IPS DF 6.9 (cell line): ENCODE measurements at regions not wholly inside any gene's neighbourhood (a gene's known extent, or its start where the extent isn't known, plus 50 kb on each side); places are given as distances from the start of the nearest gene placed in this dataset.

Experiments used
- DNase-seq: peaks from one replicate; pipeline ENCODE4 v3.0.0-alpha.2; 2013; ENCODE audit warnings: low read depth, low spot score
- H3K27ac ChIP-seq: one replicate; pipeline ENCODE4 v1.5.1; 2013; ENCODE audit warnings: low read length, control low read depth
- H3K27me3 ChIP-seq: 2 replicates; pipeline ENCODE4 v1.6.1; 2013; ENCODE audit warnings: mild to moderate bottlenecking, low read length; ENCODE audit not compliant: control insufficient read depth, insufficient read depth
- H3K36me3 ChIP-seq: 2 replicates; pipeline ENCODE4 v1.6.1; 2013; ENCODE audit warnings: low read length; ENCODE audit not compliant: control insufficient read depth, insufficient read depth
- H3K4me1 ChIP-seq: 2 replicates; pipeline ENCODE4 v1.6.1; 2013; ENCODE audit warnings: low read length; ENCODE audit not compliant: control insufficient read depth, insufficient read depth
- H3K4me3 ChIP-seq: 2 replicates; pipeline ENCODE4 v1.5.1; 2013; ENCODE audit warnings: mild to moderate bottlenecking, low read length
- H3K9me3 ChIP-seq: 2 replicates; pipeline ENCODE4 v1.6.1; 2013; ENCODE audit warnings: low read length, inconsistent platforms; ENCODE audit not compliant: control insufficient read depth, insufficient read depth
- WGBS: extraction: QIAGEN DNeasy Blood & Tissue Kit; methylation state at CpG from one replicate; pipeline ENCODE4 v1.1.7; 2013; ENCODE audit warnings: mixed read lengths, missing lambda C conversion rate; ENCODE audit not compliant: insufficient read length, insufficient coverage; 5-methylcytosine and 5-hydroxymethylcytosine counted together

DNA sequence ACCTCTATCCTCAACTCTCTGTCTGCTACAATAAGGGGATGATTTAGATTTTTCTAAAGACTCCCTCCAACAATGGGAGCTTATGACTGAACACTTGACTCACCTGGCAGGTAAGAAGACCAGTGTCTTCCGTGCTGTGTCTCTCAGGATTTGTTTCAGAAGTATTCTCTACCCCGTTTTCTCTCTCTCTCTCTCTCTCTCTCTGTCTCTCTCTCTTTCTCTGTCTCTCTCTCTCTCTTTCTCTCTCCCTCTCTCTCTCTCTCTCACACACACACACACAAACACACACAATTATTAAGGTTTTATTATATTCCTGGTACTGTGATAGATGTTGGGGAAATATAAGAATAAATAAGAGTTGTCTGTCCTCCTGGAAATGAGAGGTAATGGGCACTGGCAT is 263.9 kb downstream of the TOX3 start:
- H3K36me3 ChIP-seq, result no peaks in the 10 kb centered on the region
- H3K4me1 ChIP-seq, result no peaks in the 10 kb centered on the region
- no peaks in the 10 kb centered on the region for H3K27me3 ChIP-seq
- H3K27ac ChIP-seq, result no peak overlapping the region
- no peaks in the 10 kb centered on the region for H3K9me3 ChIP-seq
- WGBS, result no CpG with 5 or more reads among the region's 2 CpGs
- DNase-seq, result no peak
- H3K4me3 ChIP-seq, result no peak overlapping the region

DNA sequence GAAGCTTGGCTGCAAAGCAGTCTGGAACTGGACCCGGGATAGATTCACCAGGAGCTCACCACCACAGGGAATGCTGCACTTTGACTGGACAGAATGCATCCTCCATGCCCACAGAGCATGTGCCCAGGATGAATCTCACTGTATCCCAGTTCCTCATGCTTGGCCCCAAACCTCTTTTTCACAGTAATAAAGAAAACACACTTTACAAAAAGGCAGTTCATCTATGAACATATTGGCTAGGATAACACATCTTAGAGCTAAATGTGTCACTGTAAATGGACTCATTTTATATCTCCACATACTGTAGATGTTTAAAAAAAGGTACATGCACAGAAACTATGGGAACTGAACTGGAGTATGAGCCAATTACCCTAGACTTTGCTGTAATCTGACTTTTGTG is 266.9 kb downstream of the TOX3 start:
- WGBS, result no CpG with 5 or more reads among the region's 1 CpG
- Histone ChIP-seq H3K27ac (no peak overlapping the region), H3K9me3 (no peaks in the 10 kb centered on the region), H3K27me3 (no peaks in the 10 kb centered on the region), H3K4me1 (no peaks in the 10 kb centered on the region), H3K4me3 (no peak overlapping the region), H3K36me3 (no peaks in the 10 kb centered on the region)
- no peak for DNase-seq

DNA sequence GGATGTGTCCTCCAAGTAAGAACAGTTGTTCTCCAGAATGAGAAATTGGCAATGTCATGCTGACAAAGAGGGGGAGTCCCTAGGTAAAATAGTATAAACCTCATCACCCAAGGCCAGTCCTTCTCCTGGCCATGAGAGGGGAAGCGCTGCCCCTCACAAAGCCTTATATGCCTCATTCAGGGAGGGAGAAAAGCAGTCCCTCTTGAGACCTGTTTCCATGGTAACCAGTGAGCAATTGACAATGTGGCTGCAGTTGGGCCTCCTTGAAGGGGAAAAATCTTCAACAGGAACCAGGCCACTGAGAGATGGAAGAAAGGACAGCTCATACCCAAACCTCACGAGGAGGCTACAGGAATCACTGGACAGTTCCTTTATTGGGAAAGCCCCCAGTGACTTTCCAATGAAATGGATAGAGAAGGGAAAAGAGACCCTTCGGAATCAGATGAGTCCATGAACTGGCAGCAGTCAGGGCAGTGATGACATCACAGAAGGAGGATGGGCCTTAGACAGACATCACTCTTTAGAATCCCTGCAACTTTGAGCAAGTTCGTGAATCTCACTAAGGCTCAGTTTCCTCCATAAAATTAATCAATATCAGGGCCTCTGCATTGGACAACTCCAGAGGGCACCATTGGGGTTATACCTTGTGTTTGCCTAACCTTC is 275.7 kb downstream of the TOX3 start:
- Histone ChIP-seq H3K36me3 (no peaks in the 10 kb centered on the region), H3K27ac (no peak overlapping the region), H3K27me3 (no peaks in the 10 kb centered on the region), H3K9me3 (no peaks in the 10 kb centered on the region), H3K4me1 (no peaks in the 10 kb centered on the region; the same call in 1 of the 2 replicates), H3K4me3 (no peak overlapping the region)
- no CpG with 5 or more reads among the region's 4 CpGs for WGBS
- no peak for DNase-seq

DNA sequence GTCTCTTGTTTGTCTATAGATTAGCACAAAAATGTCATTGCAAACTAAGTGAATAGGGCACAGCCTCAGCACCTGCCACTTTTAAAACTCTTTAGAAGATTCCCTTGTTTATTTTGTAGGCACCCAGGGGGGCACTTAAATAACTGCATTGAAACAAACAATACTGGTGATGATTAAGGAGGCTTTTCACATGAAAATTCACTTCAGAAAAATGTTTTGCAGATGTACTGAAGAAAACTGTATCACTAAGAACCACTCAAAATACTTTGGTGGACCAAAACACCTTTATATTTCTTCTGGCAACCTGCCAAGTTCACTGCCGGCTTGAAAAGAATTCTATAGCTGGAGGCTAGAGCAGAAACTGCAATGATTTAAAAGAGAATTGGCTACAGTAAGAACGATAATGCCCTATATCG is 281.5 kb downstream of the TOX3 start:
- H3K27ac ChIP-seq, result no peak overlapping the region

DNA sequence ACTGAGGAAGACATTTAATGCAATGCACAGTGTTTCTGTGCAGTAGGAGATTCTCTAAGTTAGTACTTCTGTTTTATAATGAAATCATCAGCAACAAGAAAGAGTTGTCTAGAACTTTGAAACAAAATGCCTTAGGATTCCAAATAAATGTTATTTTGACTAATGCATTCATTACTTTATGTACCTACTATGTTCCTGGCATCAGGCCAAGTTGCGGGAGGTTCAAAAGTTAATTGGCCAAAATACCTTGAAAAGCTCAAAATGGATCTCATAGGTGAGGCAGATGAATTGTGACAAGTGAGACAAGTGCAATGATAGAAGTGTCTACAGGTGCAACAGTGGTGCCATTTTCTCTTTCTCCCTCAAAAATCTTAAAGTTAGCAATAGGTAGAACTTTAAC is 289.4 kb downstream of the TOX3 start:
- Histone ChIP-seq H3K36me3 (no peaks in the 10 kb centered on the region), H3K27me3 (no peaks in the 10 kb centered on the region), H3K4me3 (no peak overlapping the region), H3K4me1 (no peaks in the 10 kb centered on the region; the same call in 1 of the 2 replicates), H3K27ac (no peak overlapping the region), H3K9me3 (no peaks in the 10 kb centered on the region)
- no CpG with 5 or more reads among the region's 1 CpG for WGBS
- DNase-seq, result no peak

More for the DNA sequence above, 281.5 kb downstream of the TOX3 start:
- no peaks in the 10 kb centered on the region for H3K36me3 ChIP-seq
- no peaks in the 10 kb centered on the region for H3K9me3 ChIP-seq
- H3K27me3 ChIP-seq, result no peaks in the 10 kb centered on the region
- DNase-seq, result peak; percentile 55
- H3K4me3 ChIP-seq, result no peak overlapping the region
- peaks cover 2% of the 10 kb centered on the region; the same call in 1 of the 2 replicates for H3K4me1 ChIP-seq
- no CpG with 5 or more reads among the region's 3 CpGs for WGBS

DNA sequence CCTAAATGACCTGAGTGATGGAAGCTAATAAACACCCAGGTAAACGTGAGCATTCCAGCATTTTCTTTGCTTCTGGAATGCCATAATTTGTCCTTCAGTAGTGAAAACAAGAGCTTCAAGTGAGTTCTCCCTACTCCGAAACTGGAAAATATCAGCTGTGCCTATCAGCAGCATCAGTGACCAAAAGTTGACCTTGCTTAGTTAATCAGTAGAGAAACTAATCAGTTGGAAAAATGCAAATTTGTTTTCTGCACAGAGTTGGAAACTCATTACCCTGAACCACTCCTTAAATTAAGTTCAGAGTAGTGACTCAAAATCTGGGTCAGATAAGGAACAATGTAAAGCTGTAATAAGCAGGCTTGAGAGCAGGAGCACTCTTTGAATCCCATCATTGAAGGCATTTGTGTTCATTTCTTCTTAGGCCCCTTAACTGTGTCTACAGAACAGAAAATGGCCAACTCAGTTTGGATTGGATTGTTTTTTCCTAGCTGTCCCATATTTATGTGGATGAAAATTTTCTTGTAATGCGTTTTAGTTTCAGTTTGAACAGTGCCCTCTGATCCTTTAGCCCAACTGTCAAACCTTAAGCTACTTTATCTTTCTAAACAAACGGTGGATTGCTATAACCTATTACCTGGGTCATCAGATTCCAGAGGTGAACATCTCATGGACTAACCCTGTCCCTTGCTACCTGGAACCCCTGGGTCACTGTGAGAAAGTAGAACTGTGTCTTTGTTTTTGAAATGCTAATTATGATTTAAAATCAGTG is 290.4 kb downstream of the TOX3 start:
- no peak overlapping the region for H3K4me3 ChIP-seq
- H3K9me3 ChIP-seq, result no peaks in the 10 kb centered on the region
- DNase-seq, result no peak
- no peaks in the 10 kb centered on the region for H3K27me3 ChIP-seq
- no peak overlapping the region for H3K27ac ChIP-seq
- no peaks in the 10 kb centered on the region for H3K36me3 ChIP-seq
- whole genome bisulfite sequencing, result no CpG with 5 or more reads among the region's 4 CpGs
- no peaks in the 10 kb centered on the region for H3K4me1 ChIP-seq

DNA sequence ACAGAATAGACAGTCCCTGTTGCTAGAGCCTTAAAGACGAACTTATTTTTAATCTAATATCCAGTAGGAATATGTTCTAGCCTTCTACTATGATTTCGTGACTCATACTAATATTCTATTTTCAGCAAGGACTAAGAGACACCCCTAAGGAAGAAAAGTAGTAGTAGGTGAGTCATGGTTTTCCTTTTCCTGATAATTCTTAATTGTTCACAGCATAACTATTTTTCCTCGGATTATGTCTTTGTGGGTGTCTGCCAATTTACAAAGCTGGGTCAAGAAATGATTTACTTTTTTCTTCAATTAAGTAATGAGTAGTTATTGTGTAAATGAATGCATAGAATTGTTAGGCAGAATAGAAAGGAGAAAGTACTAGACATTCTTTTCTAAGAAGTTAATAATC is 292.2 kb downstream of the TOX3 start:
- WGBS, result no CpG with 5 or more reads among the region's 3 CpGs
- no peak for DNase-seq

DNA sequence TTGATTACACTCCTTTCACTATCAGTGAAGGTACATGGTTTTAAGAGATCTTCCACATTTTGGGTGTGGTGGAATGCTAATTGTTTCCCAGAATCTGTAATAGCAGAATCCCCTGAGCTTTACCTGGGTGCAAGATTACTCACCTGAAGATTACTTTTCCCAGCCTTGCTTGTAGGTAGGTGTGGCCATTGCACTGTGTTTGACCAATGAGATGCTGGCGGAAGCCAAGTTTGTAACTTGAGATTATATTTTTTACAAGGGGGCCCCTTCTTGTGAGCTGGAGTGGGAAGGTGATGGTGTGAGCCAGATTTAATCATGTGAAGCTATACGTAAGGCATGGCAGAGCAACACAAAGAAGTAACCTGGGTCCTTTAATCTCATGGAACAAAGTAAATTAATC is 294.3 kb downstream of the TOX3 start:
- no CpG with 5 or more reads among the region's 2 CpGs for WGBS
- H3K27ac ChIP-seq, result no peak overlapping the region
- no peaks in the 10 kb centered on the region for H3K4me1 ChIP-seq
- no peak overlapping the region for H3K4me3 ChIP-seq
- H3K9me3 ChIP-seq, result no peaks in the 10 kb centered on the region
- H3K27me3 ChIP-seq, result no peaks in the 10 kb centered on the region
- H3K36me3 ChIP-seq, result no peaks in the 10 kb centered on the region
- DNase-seq, result no peak

More for the DNA sequence above, 292.2 kb downstream of the TOX3 start:
- H3K36me3 ChIP-seq, result no peaks in the 10 kb centered on the region
- H3K9me3 ChIP-seq, result no peaks in the 10 kb centered on the region
- no peak overlapping the region for H3K4me3 ChIP-seq
- no peak overlapping the region for H3K27ac ChIP-seq
- H3K27me3 ChIP-seq, result no peaks in the 10 kb centered on the region
- no peaks in the 10 kb centered on the region for H3K4me1 ChIP-seq

DNA sequence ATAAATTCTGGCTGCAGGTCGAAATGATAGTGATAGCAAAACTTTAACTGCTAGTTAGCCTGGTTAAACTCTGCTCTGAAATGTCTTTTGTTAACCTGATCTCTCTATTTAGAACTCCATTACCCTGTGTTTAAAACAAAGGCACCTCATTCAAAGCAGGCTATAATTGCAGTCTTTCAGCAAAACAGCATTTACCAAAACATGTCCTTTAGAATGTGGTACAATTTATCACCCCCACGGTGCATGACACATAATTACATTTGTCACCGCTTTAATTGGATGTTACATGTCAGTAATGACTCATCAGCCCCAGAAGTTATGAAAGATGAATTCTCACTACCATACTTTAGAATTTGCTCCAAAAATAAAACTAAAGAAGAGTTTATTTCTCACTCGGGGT is 295.4 kb downstream of the TOX3 start:
- Histone ChIP-seq H3K9me3 (no peaks in the 10 kb centered on the region), H3K27me3 (no peaks in the 10 kb centered on the region), H3K27ac (no peak overlapping the region), H3K36me3 (no peaks in the 10 kb centered on the region), H3K4me3 (no peak overlapping the region), H3K4me1 (no peaks in the 10 kb centered on the region)
- no CpG with 5 or more reads among the region's 4 CpGs for WGBS
- no peak for DNase-seq

DNA sequence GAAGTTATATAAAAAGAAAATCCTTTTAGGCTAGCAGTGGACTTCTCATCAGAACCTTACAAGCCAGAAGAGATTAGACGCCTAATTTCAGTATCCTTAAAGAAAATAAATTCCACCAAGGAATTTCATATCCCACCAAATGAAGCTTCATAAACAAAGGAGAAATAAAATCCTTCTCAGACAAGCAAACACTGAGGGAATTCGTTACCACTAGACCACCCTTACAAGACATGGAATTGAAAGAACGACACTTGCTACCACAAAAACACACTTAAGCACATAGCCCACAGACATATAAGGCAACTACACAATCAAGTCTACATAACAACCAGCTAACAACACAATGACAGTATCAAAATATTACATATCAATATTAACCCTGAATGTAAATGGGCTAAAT is 299.2 kb downstream of the TOX3 start:
- no peaks in the 10 kb centered on the region for H3K4me1 ChIP-seq
- no peak overlapping the region for H3K27ac ChIP-seq
- no peaks in the 10 kb centered on the region for H3K36me3 ChIP-seq
- no peaks in the 10 kb centered on the region for H3K27me3 ChIP-seq
- no peaks in the 10 kb centered on the region for H3K9me3 ChIP-seq
- no peak overlapping the region for H3K4me3 ChIP-seq
- WGBS, result no CpG with 5 or more reads among the region's 3 CpGs
- DNase-seq, result no peak

DNA sequence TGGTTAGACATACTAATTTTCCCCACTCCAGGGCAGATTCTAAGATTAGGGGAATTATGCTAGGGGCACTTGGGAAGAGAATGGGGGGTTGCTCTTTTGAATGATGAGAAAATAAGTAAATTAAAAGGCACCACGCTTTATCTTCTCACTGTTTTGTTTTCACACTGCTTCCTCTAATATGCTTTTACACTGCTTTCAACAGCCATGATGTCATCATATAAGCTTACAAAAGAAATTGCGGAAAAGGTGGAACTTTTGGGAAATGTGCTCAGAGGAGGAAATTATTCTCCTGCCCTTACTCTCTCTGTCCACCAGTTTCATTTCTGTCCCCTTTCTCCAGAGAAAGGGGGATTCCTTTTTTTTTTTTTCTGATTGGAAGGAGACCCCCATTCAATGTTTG is 308.2 kb downstream of the TOX3 start:
- WGBS, result no CpG with 5 or more reads among the region's 2 CpGs
- H3K36me3 ChIP-seq, result no peaks in the 10 kb centered on the region
- H3K27me3 ChIP-seq, result no peaks in the 10 kb centered on the region
- no peaks in the 10 kb centered on the region for H3K9me3 ChIP-seq
- DNase-seq, result no peak
- H3K4me3 ChIP-seq, result no peak overlapping the region
- H3K27ac ChIP-seq, result no peak overlapping the region
- H3K4me1 ChIP-seq, result no peaks in the 10 kb centered on the region
